Gastrocnemius medialis (tissue), 4 donors: ENCODE measurements at regions not wholly inside any gene's neighbourhood (a gene's known extent, or its start where the extent isn't known, plus 50 kb on each side); places are given as distances from the start of the nearest gene placed in this dataset.

Experiments
- ATAC-seq, 2 donors: fragments of 150-250 bp; one replicate each; pipeline ENCODE4 v1.9.1; 2016
- DNase-seq, 2 donors: peaks; one replicate each; pipeline ENCODE4 v3.0.0-alpha.2; 2019
- H3K27ac ChIP-seq, 4 donors: fragments of 200-600 bp; sonication (generic); 1 replicate in 1 of 4; 2 replicates in 3 of 4; pipeline ENCODE4 v1.5.1; 2016 to 2018; ENCODE audit warnings: mild to moderate bottlenecking in 2 of 4, moderate library complexity in 1 of 4
- H3K27me3 ChIP-seq, 3 donors: fragments of 200-600 bp; sonication (generic) in 2 of 3; 1 replicate in 1 of 3; 2 replicates in 2 of 3; pipeline versions ENCODE4 v1.5.1 to v1.6.0; 2016 to 2019; ENCODE audit warnings: mild to moderate bottlenecking in 1 of 3, moderate library complexity in 1 of 3
- H3K36me3 ChIP-seq, 2 donors: fragments of 200-600 bp; sonication (generic) in 1 of 2; one replicate each; pipeline ENCODE4 v1.5.1; 2017 to 2018
- H3K4me1 ChIP-seq, 2 donors: fragments of 200-600 bp; sonication (generic) in 1 of 2; one replicate each; pipeline ENCODE4 v1.5.1; 2016 to 2017; ENCODE audit warnings: mild to moderate bottlenecking in 2 of 2
- H3K4me3 ChIP-seq, 4 donors: fragments of 200-600 bp; sonication (generic) in 3 of 4; 1 replicate in 1 of 4; 2 replicates in 3 of 4; pipeline ENCODE4 v1.5.1; 2016 to 2019; ENCODE audit warnings: mild to moderate bottlenecking in 2 of 4
- H3K9me3 ChIP-seq, 3 donors: fragments of 200-600 bp; sonication (generic) in 2 of 3; 1 replicate in 1 of 3; 2 replicates in 2 of 3; pipeline ENCODE4 v1.5.1; 2016 to 2019
- POLR2A ChIP-seq, 2 donors: fragments of 450-650 bp; IDR thresholded peaks; one replicate each; pipeline ENCODE4 v1.6.1; 2017; ENCODE audit warnings: antibody characterized with exemption in 2 of 2, mild to moderate bottlenecking in 2 of 2, moderate library complexity in 2 of 2
- in situ Hi-C, 4 donors: fragments of 200-750 bp; cut with MboI; loops; one replicate each; pipeline versions ENCODE4 v1.15.0 to v1.8.0; 2017; ENCODE audit warnings: low sequenced_read_pairs in 4 of 4
- intact Hi-C: fragments of 100-400 bp; cut with DNase I; formaldehyde crosslinking; loops from one replicate; pipeline ENCODE4 v1.15.1; 2023; ENCODE audit warnings: low total_unique reads
- TF ChIP-seq, protein P1 (sequence below), 5 experiments: fragments of 450-650 bp in 3 of 5; fragments of 200-600 bp in 2 of 5; sonication (generic) in 2 of 5; IDR thresholded peaks in 4 of 5; conservative IDR thresholded peaks in 1 of 5; 1 replicate in 4 of 5; 2 replicates in 1 of 5; pipeline ENCODE4 v1.5.1; 2016 to 2019; ENCODE audit warnings: antibody characterized with exemption in 5 of 5, mild to moderate bottlenecking in 3 of 5, moderate library complexity in 3 of 5

DNA sequence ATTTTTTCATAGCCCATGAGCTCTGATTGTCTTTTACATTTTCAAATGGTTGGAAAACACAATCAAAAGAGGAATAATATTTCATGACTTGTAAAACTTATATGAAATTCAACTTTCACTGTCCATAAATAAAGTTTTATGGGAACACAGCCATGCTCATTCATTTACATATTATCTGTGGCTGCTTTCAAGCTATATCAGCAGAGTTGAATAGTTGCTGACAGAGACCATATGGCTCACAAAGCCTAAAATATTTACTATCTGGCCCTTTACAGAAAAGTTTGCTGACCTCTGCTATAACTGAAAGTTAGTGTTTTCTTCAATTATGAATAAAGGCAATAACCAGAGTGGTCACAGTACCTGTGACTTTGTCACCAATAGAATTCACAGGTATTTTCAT lies 128.2 kb upstream of the GNAO1 start:
- no peaks in the 10 kb centered on the region for H3K27me3 ChIP-seq
- H3K4me1 ChIP-seq: no peaks in the 10 kb centered on the region
- TF ChIP-seq, protein P1, sequence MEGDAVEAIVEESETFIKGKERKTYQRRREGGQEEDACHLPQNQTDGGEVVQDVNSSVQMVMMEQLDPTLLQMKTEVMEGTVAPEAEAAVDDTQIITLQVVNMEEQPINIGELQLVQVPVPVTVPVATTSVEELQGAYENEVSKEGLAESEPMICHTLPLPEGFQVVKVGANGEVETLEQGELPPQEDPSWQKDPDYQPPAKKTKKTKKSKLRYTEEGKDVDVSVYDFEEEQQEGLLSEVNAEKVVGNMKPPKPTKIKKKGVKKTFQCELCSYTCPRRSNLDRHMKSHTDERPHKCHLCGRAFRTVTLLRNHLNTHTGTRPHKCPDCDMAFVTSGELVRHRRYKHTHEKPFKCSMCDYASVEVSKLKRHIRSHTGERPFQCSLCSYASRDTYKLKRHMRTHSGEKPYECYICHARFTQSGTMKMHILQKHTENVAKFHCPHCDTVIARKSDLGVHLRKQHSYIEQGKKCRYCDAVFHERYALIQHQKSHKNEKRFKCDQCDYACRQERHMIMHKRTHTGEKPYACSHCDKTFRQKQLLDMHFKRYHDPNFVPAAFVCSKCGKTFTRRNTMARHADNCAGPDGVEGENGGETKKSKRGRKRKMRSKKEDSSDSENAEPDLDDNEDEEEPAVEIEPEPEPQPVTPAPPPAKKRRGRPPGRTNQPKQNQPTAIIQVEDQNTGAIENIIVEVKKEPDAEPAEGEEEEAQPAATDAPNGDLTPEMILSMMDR (IDR thresholded peaks at IDR 0.05 in 4 of 5, conservative IDR thresholded peaks at IDR 0.05 in 1 of 5): no peak
- no peak for TF ChIP-seq POLR2A (IDR thresholded peaks at IDR 0.05)
- DNase-seq (no peak), ATAC-seq (no peak)
- no peak overlapping the region for H3K27ac ChIP-seq
- H3K4me3 ChIP-seq: no peak overlapping the region
- intact Hi-C loops: no loop called here
- H3K36me3 ChIP-seq: no peaks in the 10 kb centered on the region
- no peaks in the 10 kb centered on the region for H3K9me3 ChIP-seq
- in situ Hi-C loops: no loop called here

DNA sequence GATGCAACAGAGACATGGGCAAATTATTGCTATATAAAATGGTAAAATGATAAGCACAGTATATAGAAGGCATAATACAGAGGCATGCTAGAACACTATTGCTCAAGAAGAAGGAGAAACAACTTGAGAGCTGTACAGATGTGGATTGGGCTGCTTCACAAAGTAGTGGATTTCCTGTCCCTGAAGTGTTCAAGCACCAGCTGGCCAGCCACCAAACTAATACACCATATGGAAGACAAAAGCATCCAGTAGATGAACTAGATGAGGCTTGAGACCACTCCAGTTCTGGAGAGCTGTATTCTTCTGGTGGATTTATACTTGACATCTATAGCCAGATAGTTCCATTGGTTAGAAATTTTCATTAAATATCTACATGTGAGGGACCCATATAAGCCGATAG lies 134.1 kb upstream of the GNAO1 start:
- in situ Hi-C loops (no loop called here), intact Hi-C loops (no loop called here)
- no peak for TF ChIP-seq POLR2A (IDR thresholded peaks at IDR 0.05)
- TF ChIP-seq, protein P1 (IDR thresholded peaks at IDR 0.05 in 4 of 5, conservative IDR thresholded peaks at IDR 0.05 in 1 of 5): no peak
- H3K27me3 ChIP-seq: peaks cover 0 to 2% (median 0%) of the 10 kb centered on the region in 3 donors
- H3K9me3 ChIP-seq: no peaks in the 10 kb centered on the region
- H3K27ac ChIP-seq: no peak overlapping the region
- no peaks in the 10 kb centered on the region for H3K36me3 ChIP-seq
- no peak overlapping the region for H3K4me3 ChIP-seq
- H3K4me1 ChIP-seq: no peaks in the 10 kb centered on the region
- DNase-seq (no peak), ATAC-seq (no peak)

DNA sequence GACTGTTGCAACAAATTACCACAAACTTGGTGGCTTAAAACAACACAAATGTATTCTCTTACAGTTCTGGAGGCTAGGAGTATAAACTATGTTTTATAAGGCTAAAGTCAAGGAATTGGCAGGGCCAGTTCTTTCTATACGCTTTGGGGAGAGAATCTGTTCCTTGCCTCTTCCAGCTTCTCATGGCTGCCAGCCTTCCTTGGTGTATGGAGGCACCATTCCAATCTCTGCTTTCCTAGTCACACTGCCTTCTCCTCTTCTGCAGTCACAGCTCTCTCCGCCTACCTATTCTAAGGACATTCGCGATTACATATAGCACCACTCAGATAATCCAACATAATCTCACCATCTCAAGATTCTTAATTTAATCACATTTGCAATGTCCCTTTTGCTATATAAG lies 140.4 kb upstream of the GNAO1 start:
- ATAC-seq: no peak
- Histone ChIP-seq H3K27me3 (peaks cover 0 to 2% (median 0%) of the 10 kb centered on the region in 3 donors), H3K27ac (no peak overlapping the region), H3K4me3 (no peak overlapping the region), H3K9me3 (no peaks in the 10 kb centered on the region), H3K4me1 (no peaks in the 10 kb centered on the region), H3K36me3 (no peaks in the 10 kb centered on the region)
- in situ Hi-C loops: no loop called here
- TF ChIP-seq POLR2A (IDR thresholded peaks at IDR 0.05): no peak
- TF ChIP-seq, protein P1 (IDR thresholded peaks at IDR 0.05 in 4 of 5, conservative IDR thresholded peaks at IDR 0.05 in 1 of 5): no peak
- intact Hi-C loops: no loop called here
- DNase-seq: no peak

DNA sequence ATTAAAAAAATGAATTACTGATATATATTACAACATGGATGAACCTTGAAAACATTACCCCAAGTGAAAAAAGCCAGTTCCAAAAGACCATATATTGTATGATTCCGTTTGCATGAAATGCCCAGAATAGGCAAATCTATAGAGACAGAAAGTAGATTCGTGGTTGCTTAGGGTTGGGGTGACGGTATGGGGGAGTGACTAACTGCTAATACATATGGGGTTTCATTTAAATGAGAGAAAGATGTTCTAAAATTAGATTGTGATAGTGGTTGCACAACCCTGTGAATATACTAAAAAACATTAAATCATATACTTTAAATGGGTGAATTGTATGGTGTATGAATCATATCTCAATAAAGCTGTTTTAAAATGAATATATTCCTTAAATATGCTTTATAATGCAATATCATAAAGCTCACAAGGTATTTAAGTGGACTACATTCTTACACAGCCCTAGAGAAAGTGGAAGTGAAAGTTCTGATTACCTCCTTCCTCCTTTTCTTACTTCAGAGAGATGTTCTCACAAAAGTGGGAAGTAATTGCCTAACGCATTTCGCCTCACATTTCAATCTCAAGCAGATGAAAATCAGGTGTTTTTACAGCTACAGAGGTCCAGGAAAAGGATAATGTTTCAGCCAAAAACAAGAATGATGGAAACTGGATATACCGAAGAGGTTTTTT lies 142.7 kb upstream of the GNAO1 start:
- H3K36me3 ChIP-seq: no peaks in the 10 kb centered on the region
- H3K4me3 ChIP-seq: no peak overlapping the region
- no peak for DNase-seq
- no peak for ATAC-seq
- H3K4me1 ChIP-seq: no peaks in the 10 kb centered on the region
- no peak for TF ChIP-seq POLR2A (IDR thresholded peaks at IDR 0.05)
- TF ChIP-seq, protein P1 (IDR thresholded peaks at IDR 0.05 in 4 of 5, conservative IDR thresholded peaks at IDR 0.05 in 1 of 5): no peak
- H3K27me3 ChIP-seq: peaks cover 0 to 2% (median 0%) of the 10 kb centered on the region in 3 donors
- in situ Hi-C loops: no loop called here
- intact Hi-C loops: no loop called here
- no peaks in the 10 kb centered on the region for H3K9me3 ChIP-seq
- no peak overlapping the region for H3K27ac ChIP-seq
